ENCODE measurements at regions not wholly inside any gene's neighbourhood (a gene's known extent, or its start where the extent isn't known, plus 50 kb on each side); places are given as distances from the start of the nearest gene placed in this dataset.
"Not testable (repeated sequence)": the region's sequence is repeated elsewhere in the genome, so short reads cannot be mapped to it uniquely, and the experiment has no call there.

DNA sequence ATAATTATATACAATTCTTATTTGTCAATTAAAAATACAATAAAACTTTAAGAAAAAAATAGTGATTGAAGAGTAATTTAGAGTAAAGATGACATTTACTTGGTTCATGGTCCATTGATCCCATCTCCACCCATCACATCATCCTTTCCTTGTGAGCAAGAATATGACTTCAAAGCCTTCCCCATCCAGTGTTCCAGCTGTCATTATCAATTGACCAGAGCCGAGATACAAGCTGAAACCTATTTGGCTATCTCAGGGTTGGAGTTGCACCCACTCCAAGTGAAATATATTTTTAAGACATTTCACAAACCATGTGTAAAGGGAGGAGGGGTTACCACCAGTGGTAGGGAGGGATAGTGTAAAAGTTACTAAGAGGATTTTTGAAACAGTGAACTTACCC is 428.9 kb upstream of the C1orf87 start:
- no peak for DNase-seq

DNA sequence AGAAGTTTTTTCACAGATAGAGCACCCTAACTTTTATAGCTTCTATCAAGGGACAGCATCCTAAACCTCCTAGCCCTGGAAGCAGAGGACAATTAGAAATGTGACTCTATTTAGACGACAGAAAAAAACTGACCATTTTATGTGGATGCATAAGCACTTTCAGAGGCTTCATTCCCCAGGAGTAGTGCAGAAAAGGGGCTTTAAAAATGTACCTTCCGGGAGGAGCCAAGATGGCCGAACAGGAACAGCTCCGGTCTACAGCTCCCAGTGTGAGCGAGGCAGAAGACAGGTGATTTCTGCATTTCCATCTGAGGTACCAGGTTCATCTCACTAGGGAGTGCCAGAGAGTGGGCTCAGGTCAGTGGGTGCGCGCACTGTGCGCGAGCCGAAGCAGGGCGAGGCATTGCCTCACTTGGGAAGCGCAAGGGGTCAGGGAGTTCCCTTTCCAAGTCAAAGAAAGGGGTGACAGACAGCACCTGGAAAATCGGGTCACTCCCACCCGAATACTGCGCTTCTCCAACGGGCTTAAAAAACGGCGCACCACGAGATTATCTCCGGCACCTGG is 416.4 kb upstream of the C1orf87 start:
- DNase-seq, result not testable (repeated sequence)

DNA sequence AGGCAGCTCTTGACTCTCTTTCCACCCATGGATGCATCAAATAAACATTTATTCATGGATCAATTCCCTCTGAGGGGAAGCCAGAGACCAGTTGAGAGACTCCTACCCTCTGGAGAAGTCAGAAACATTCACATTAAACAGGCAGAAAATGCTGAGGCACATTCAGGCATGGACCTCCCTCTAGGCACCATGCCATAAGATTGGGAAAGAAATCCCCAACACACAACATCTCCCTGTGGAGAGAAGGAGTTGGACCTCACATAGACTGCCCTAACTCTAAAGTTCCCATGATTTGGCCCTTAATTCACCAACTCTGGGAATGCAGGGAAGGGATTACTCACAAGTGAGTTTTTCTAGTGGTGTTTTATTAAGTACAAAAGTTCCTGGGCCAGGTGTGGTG is 415.3 kb upstream of the C1orf87 start:
- DNase-seq, result no peak

DNA sequence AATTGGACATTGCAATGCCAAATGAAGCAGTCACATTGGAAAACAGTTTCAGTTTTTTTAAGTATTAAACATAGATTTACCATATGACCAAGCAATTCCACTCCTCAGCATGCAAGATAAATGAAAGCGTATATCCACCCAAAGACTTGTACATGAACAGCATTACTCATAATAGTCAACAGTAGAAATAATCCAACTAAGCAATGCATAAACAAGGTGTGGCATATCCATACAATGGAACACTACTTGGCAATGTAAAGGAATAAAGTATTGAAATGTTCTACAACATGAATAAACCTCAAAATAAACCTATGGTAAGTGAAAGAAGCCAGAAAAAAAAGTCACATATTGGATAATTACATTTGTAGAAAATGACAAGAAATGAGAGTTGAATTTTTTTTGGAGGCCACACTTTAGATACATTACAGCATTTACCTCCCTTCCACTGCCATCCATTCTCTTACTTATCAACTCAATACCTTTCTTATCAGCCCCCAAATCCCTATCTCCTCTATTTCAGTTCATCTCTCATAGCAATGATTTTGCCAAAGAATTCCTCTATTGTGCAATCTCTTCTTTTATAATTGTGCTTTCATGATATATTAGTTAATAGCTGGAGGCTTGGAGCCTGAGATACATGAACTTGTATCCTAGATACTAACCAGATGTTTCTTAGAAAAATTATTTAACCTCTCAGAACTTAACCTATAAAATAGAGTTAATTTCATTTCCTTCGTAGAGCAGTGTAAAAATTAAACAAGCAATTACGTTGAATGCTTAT is 414.2 kb upstream of the C1orf87 start:
- DNase-seq, result no peak

DNA sequence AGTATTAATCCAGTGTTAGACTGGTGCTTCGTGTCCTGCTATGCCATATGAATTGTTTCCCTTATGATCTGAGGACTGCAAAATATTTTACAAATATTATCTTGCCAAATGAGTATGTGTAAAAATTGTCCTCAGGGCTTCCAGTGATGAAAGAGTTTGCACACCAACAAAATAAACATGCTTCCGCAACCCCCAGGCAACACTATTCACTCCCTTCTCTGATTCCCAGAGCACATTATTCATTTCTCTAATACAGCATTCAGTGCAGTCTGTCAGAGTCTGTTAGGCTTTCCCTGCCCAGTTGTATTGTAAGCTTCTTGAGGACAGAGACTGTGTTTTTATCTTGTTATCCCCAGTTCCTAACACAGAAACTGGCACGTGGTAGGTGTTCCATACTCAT is 409.9 kb upstream of the C1orf87 start:
- no peak for DNase-seq

DNA sequence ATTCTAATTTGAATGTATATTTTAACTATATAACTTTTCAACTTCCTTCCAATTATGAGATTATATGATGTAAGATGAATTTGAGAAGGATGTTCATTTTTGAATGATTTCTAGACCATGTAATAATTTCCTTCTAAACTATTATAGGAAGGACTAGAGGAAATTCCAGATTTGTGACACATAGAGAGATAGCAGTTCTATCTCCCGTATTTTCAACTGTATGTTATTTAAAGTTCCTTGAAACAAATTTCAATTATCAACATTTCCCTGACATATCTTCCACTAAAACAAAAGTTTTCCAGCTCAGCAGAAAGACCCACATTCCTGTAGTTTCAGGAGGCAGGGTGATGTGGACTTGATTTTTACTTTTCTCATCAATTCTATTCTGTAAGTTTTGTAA is 396.7 kb upstream of the C1orf87 start:
- no peak for DNase-seq

DNA sequence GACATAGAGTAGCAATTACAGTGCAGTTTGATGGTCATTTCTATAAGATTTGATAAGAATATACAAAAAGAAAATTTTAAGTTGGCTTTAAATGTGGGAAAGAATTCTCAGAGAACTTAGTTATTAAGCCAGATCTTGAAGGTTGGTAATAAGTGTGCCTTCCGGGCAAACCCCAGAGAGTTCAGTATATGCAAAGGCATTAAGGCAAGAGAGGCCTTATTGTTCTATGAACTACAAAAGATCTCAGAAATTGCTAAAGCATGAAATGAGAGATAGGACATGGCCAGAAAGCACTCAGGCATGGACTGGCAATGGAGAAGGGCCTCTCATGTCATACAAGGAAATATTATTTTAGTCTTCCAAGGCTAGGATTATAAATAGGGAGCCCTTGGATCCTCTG is 390.2 kb upstream of the C1orf87 start:
- no peak for DNase-seq

DNA sequence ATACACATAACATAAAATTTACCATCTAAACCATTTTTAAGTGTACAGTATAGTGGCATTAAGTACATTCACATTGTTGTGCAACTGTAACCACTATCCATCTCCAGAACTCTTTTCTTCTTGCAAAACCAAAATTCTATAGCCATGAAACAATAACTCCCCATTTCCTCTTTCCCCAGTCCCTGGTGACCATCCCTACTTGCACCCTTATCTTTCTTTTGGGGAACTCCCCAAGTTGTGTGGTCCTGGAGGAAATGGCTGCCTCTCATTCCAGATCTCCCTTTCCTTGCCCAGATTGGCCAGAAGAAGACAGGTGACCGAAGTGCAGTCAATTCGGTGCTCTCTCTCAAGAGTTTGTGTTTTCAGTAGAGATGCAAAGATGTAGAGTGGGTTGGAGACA is 389.6 kb upstream of the C1orf87 start:
- DNase-seq, result no peak

DNA sequence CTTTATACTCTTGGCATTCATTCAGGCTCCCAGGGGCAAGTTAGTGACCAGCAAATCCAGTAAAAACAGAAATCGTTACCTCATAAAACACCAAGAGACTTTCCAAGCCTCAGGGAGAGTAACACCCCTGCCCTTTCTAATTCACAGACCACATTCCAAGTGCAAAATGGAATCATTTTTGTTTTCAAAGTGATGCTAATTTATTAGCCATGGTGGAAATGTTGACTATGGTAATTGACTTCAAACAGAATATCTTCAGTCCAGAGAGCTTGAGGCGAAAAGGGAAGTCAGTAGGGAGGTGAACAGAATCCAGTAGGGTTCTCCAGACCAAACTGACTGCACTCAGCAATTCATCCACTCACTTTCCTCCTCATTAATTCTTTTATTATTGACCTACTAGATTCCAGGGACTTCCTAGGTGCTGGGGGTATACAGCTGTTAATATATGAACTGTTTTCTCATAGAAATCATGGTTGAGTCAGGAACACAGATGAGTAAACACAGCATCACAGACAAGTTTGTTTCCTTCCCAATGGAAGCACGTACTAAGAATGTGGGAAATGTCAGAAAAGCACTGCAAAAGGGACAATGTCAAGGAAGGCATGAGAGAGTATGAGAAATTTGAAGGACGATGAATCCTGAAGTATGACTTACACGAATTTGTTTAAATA is 388.5 kb upstream of the C1orf87 start:
- no peak for DNase-seq

DNA sequence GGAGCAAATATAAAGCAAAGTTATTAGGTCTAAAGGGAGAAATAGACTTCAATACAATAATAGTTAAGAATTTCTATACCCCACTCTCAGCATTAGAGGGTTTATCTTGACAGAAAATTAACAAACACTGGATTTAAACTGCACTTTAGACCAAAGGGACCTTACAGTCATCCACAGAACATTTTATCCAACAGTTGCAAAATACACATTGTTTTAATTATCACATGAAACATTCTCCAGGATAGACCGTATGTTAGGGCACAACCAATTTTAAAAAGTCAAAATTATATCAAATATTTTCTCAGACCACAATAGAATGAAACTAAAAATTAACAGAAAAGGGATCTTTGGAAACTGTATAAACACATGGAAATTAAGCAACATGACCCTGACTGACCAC is 384.5 kb upstream of the C1orf87 start:
- DNase-seq, result no peak

DNA sequence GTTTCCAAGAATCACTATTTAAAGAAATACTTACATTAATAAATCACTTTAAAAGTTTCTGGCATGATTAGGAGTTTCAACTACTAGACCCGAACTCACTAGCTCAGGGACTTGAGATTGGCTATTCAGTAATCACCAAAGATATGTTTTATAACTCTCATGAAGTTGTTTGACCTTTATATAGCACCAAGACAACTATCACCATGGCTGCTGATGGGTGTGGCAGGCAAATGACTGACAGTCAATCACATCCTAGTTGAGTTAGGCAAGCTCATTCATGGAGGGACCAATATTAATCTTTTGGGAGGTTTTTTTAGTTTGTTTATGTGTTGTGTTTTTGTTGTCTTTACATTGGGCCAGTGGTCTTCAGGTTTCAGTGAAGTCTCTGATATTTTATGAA is 376.3 kb upstream of the C1orf87 start:
- no peak for DNase-seq

DNA sequence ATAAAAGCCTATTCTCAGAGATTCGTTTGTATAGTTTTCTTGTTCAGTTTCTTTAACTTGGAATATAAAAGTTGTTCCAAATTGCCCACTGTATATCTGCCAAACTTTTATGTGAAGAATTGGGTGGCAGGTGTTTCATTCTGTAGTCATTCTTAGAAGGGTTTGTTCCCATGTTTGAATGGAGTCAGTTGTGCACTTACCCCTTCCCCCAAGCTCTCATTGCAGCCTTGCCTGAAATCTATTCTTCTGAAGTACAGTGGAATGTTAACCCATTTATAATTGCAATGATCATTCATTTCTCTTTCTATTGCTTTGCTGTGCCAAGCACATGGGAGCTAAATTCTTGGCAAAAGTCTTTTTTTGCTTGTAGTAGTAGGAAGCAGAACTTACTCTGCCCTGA is 375.3 kb upstream of the C1orf87 start:
- DNase-seq, result no peak

DNA sequence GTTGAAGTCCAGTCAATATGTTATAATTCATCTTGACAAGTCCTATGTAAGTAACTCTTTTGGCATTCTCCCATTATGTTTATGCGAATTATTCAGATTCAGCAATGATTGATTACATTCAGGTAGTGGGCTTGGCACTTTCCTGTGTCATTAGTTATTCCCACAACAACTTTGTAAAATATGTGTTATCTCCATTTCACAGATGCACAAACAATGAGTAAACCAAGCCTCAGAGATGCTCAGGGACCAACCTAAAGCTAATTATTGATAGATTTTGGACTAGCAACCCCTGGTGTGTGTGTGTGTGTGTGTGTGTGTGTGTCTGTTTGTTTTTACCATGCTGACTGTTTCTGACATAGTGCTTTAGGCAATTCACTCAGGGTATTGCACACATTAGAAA is 371.1 kb upstream of the C1orf87 start:
- no peak for DNase-seq

DNA sequence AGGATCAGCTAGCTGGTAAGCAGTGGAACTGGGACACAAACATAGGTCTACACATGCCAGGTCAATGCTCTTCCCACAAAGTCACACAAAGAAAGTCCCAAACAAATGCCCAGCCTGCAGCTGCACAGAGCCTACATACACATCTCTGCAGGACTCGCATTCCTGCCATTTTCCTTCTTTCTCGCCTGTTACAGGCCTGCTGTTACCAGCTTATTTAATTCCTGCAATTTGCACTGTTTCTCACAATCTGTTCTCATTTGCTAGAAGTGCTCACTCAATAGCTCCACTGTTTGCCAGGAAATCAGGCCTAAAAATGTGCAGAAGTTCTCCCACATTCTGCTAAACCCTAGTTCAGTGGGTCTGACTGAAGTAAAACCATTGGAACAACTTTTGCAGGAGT is 362.6 kb upstream of the C1orf87 start:
- no peak for DNase-seq

DNA sequence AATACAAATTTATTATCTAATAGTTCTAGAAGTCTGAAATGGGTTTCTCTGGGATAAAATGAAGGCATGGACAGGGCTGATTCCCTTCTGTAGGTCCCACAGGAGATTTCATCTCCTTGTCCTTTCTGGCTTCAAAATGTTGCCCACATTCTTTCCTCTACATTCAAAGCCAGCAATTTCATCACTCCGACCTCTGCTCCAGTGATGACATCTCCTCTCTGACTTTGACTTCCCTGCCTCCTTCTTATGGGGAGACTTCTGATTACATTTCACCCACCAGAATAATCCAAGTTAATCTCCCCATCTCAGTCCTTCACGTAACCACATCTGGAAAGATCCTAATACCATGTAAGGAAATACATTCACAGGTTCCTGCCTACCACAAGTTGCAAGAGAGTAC is 358.0 kb upstream of the C1orf87 start:
- DNase-seq, result no peak

DNA sequence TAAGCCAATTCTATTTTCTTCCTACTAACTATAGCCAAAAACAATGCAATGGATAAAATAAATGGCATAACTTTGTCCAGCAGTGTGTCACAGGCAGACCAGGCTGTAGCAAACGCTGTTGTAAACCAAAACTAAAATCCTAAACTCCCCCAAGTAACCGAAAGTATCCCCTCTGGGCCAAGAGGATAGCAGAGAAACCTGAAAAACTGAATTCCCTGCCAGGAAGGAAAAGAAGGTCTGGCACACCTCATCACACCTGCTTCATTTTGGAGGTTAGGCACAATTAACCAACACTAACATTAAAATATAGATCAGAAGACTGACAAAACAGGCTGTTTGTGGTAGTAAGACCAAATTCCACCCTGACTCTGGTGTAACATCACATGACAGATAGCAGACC is 356.8 kb upstream of the C1orf87 start:
- DNase-seq, result no peak

DNA sequence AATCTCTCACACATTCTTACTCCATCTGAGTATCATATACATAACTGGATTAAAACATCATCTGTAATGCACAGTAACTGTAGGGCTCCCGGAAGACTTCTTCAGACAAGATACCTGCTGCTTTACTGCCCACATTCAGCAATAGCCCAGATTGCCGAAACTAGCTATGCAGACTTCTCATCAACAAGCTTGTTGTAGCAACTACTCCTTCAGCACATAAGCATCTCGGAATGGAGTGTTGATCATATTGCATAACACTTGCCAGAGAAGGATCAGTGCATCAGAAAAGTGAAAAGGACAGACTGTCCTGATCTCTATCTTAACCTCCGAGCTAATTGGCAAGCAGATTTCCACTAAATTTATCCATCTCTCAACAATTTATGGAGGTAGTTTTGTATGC is 354.6 kb upstream of the C1orf87 start:
- DNase-seq, result no peak

DNA sequence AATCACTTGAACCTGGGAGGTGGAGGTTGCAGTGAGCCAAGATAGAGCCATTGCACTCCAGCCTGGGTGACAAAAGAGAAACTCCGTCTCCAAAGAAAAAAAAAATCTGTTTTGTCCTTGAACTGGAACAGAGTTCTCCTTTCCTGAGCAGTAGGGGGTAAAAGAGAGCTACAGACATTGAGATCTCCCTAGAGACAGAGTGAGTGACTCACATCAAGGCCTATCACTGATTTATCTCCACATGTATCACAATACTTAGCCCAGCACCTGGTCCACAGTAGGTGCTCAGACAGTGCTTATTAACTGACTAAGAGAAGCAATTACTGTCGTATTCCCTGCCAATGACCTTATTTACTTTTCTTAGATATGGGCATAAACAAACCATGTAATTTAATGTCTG is 354.1 kb upstream of the C1orf87 start:
- no peak for DNase-seq

DNA sequence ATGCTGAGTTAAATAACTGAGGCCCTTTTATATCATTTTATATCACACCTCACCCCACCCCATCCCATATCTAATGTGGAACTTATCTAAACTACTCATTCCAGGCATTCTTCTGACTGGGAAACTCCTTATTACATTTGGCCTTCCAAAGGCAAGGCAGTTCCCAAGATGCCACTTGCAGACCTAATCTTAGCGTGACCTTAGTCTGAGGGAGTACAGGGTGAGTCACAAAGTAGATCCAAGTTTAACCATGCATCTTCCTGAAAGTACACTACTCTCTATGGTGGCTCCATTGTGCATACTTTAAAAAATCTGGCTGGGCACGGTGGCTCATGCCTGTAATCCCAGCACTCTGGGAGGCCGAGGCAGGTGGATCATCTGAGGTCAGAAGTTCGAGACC is 353.6 kb upstream of the C1orf87 start:
- no peak for DNase-seq

DNA sequence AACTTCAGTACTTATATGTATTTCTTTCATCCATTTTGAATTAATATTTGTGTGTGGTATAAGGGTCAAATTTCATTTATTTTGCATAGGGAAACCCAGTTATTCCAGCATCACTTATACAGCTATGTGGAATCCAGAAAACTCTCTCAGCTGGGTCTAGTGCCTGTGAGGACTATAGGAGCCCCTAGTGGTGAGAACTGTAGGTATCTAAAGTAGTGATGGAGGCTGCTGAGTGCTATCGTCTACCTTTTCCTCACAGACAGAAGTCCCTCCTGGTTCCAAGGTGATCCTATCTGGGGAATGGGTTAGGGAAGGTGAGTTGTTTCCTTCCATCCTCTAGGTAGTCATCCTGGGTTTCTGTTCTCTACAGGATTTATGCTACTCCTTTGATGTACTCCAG is 352.0 kb upstream of the C1orf87 start:
- no peak for DNase-seq

DNA sequence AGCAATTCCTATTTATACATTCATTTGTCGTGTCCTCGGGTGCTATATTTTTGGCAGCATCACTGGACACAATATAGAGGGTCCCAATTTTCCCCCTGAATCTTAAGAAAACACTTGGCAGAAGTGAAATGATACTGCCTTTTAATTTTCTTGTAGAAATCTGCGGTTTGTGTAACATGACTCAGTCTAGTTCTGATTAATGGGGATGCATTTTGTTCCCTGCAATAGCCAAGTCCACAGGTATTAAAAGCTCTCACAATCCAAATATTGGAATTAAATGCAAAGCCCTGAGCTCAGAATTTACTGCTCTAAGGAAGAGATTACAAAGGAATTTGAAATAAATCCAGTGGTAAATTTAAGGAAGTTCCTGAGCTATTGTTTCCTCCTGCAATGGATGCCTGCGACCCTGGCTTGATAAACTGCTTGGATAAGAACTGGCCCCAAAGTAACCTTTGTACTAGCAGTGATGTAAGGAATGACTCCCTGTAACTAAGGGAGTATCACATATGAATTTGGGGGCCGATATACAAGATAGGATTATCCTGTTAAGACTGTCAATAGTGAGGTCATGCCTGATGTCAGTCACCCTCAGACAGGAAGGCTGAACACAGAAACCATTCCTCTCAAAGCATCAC is 349.7 kb upstream of the C1orf87 start:
- DNase-seq, result no peak

DNA sequence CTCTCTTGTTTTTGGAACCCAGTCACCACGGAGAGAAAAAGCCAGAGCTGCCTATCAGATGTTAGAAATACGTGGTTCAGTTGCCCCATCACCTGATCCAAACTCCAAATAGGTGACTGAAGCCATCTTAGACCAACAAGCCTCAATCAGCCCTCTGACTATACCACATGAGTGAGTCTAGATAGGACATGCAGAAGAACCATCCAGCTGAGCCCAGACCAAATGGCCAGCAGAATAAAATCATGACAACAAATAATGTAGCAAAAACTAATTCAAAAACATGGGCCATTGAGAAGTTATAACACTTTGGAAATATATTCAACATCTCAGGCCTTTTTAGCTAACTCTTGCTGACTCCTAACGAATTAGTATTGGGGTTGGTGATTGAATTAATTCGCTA is 348.4 kb upstream of the C1orf87 start:
- no peak for DNase-seq

DNA sequence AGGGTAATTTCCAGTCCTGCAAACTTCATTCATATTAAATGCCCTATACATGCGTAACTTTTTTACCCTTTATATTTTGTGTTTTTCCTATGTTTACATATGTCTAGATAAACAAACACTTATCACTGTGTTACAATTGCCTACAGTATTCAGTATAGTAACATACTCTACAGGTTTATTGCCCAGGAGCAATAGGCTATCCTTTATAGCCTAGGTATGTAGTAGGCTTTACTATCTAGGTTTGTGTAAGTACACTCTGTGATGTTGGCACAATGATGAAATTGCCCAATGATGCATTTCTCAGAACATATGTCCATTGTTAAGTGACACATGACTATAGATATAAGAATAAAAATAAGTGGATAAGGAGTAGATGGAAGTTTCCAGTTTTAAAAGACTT is 345.5 kb upstream of the C1orf87 start:
- no peak for DNase-seq

DNA sequence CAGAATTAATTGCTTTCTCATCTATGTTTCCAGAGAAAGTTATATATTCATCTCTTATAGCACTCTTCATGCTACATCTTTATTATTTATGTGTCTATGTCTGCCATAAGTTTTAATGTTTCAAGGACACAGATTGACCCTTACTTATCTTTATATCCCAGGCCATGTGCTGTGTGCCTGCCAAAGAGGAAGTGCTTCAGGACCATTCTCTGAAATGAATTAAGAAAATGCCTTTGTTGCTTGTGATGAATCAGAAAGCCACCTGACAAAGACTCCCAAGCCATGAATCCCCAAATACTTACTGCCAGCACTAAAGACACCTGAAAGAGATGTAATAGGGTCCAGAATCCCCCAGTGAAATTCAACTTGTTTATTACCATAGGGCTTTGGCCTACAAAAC is 342.1 kb upstream of the C1orf87 start:
- no peak for DNase-seq

All from activated CD4-positive, alpha-beta T cell treated with anti-CD3 and anti-CD28 coated beads, Interleukin-2, amount 50 U/mL, for 1 hour (primary cell).